Hepatocyte (in vitro differentiated cells): ENCODE measurements at regions not wholly inside any gene's neighbourhood (a gene's known extent, or its start where the extent isn't known, plus 50 kb on each side); places are given as distances from the start of the nearest gene placed in this dataset.

Experiments used
- CTCF ChIP-seq: fragments of 200-600 bp; sonication (generic); IDR thresholded peaks from 2 replicates; pipeline ENCODE4 v1.5.1; 2016; ENCODE audit warnings: antibody characterized with exemption, mild to moderate bottlenecking; ENCODE audit not compliant: poor library complexity
- EZH2 ChIP-seq: fragments of 200-600 bp; sonication (generic); IDR thresholded peaks from 2 replicates; pipeline ENCODE4 v1.6.1; 2016; ENCODE audit warnings: antibody characterized with exemption, mild to moderate bottlenecking, borderline replicate concordance
- EZH2phosphoT487 ChIP-seq: fragments of 200-600 bp; sonication (generic); IDR thresholded peaks from one replicate; pipeline ENCODE4 v1.6.1; 2018; ENCODE audit warnings: antibody characterized with exemption, mild to moderate bottlenecking, low read depth, moderate library complexity; ENCODE audit not compliant: unreplicated experiment, severe bottlenecking

DNA sequence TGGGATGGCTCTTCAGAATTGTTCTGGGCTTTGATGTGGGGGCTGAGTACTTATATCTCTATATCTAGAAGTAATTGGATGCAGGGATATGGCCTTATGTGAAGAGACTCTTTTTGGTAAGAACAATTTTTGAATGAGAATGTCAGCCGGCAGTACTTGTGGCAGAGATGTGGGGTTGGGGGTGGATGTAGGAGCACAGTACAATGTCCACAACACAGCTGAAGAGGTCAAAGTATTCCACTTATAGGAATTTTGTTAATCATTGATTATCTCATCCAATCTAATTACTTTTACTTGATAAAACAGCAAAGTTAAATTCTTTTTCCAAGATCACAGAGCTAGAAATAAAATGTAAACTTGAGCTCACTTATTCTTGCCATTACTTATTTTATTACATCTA lies 391.4 kb downstream of the TEX13C start:
- TF ChIP-seq CTCF (no peak), EZH2 (no peak), EZH2phosphoT487 (no peak)
